H1 (cell line): ENCODE measurements at regions not wholly inside any gene's neighbourhood (a gene's known extent, or its start where the extent isn't known, plus 50 kb on each side); places are given as distances from the start of the nearest gene placed in this dataset.

Experiments used
- CTCF ChIA-PET: fragments of 300-600 bp; sonication (Branson Sonifier 250); formaldehyde crosslinking; loops from one replicate; lab custom pipeline; 2021; ENCODE audit not compliant: partially characterized antibody; lab: Charles Lee
- POLR2A ChIA-PET: fragments of 300-600 bp; sonication (Branson Sonifier 250); formaldehyde crosslinking; loops from one replicate; lab custom pipeline; 2021; ENCODE audit warnings: inconsistent platforms; ENCODE audit not compliant: partially characterized antibody; lab: Charles Lee
- DNase-seq, 2 experiments: peaks; one replicate each; pipeline versions ENCODE4 v3.0.0 to v3.0.0-alpha.2; 2010 to 2022; ENCODE audit warnings: low spot score in 2 of 2, low read depth in 1 of 2, mixed read lengths in 1 of 2
- FAIRE-seq: peaks from 2 replicates; lab custom pipeline; 2011; peaks lifted over from hg19 to GRCh38; lab: Jason Lieb, UNC
- H2AFZ ChIP-seq: 2 replicates; pipeline ENCODE4 v1.8.1; 2012; ENCODE audit warnings: low read length, inconsistent platforms
- H2AK5ac ChIP-seq: 2 replicates; pipeline ENCODE4 v1.6.1; 2013; ENCODE audit warnings: low read depth, low read length
- H2BK120ac ChIP-seq: replicated peaks from 2 replicates; pipeline ENCODE3; 2013; ENCODE audit warnings: low read depth, low read length, inconsistent platforms
- H2BK12ac ChIP-seq: 2 replicates; pipeline ENCODE4 v1.6.1; 2013; ENCODE audit warnings: low read depth, low read length
- H2BK15ac ChIP-seq: 2 replicates; pipeline ENCODE4 v1.6.1; 2013; ENCODE audit warnings: low read length
- H2BK20ac ChIP-seq: 2 replicates; pipeline ENCODE4 v1.6.1; 2013; ENCODE audit warnings: low read length
- H2BK5ac ChIP-seq: 2 replicates; pipeline ENCODE4 v1.6.1; 2013; ENCODE audit warnings: low read depth, low read length
- H3K14ac ChIP-seq: 2 replicates; pipeline ENCODE4 v1.6.1; 2013; ENCODE audit warnings: inconsistent platforms; ENCODE audit not compliant: insufficient read length
- H3K18ac ChIP-seq: 2 replicates; pipeline ENCODE4 v1.6.1; 2013; ENCODE audit warnings: low read length; ENCODE audit errors: extremely low read depth
- H3K23ac ChIP-seq: 2 replicates; pipeline ENCODE4 v1.6.1; 2013; ENCODE audit warnings: inconsistent platforms; ENCODE audit not compliant: insufficient read length
- H3K23me2 ChIP-seq: 2 replicates; pipeline ENCODE4 v1.6.1; 2013; ENCODE audit warnings: low read depth, low read length
- H3K27ac ChIP-seq: 2 replicates; pipeline ENCODE4 v1.6.1; 2011; ENCODE audit warnings: low read depth, low read length, inconsistent platforms
- H3K27me3 ChIP-seq, 4 experiments: replicated peaks in 1 of 4; 1 replicate in 1 of 4; 2 replicates in 3 of 4; pipeline versions ENCODE4 v1.6.1 to v1.8.1; 2011 to 2013; ENCODE audit warnings: low read length in 3 of 4, mild to moderate bottlenecking in 3 of 4, inconsistent platforms in 2 of 4, mixed read lengths in 2 of 4, moderate library complexity in 1 of 4; ENCODE audit not compliant: control insufficient read depth in 3 of 4, insufficient read depth in 3 of 4; ENCODE audit errors: extremely low read depth in 1 of 4
- H3K36me3 ChIP-seq, 4 experiments: 2 replicates each; pipeline versions ENCODE4 v1.6.1 to v1.8.1; 2011 to 2013; ENCODE audit warnings: mild to moderate bottlenecking in 4 of 4, low read length in 3 of 4, moderate library complexity in 2 of 4, control low read depth in 1 of 4, inconsistent platforms in 1 of 4; ENCODE audit not compliant: insufficient read depth in 4 of 4, control insufficient read depth in 2 of 4
- H3K4ac ChIP-seq: replicated peaks from 2 replicates; pipeline ENCODE3; 2013; ENCODE audit warnings: low read length, low read depth, mixed read lengths, inconsistent platforms; ENCODE audit not compliant: insufficient read length
- H3K4me1 ChIP-seq, 4 experiments: replicated peaks in 1 of 4; 1 replicate in 1 of 4; 2 replicates in 3 of 4; pipeline versions ENCODE4 v1.6.1 to v1.8.1; 2011 to 2013; ENCODE audit warnings: low read length in 3 of 4, inconsistent platforms in 2 of 4, mixed read lengths in 1 of 4; ENCODE audit not compliant: insufficient read depth in 4 of 4, control insufficient read depth in 3 of 4
- H3K4me2 ChIP-seq, 2 experiments: 2 replicates each; pipeline versions ENCODE4 v1.6.1 to v1.8.1; 2011 to 2013; ENCODE audit warnings: low read depth in 2 of 2, low read length in 2 of 2, control low read depth in 1 of 2, inconsistent platforms in 1 of 2, mild to moderate bottlenecking in 1 of 2; ENCODE audit not compliant: insufficient read depth in 1 of 2
- H3K4me3 ChIP-seq, 4 experiments: fragments of 200-600, 300-600 bp in 1 of 4; sonication (generic), shearing (Covaris generic), sonication (Bioruptor Twin) in 1 of 4; 2 replicates each; pipeline versions ENCODE4 v1.5.1 to v1.8.1; 2011 to 2016; ENCODE audit warnings: low read length in 4 of 4, low read depth in 3 of 4, control low read depth in 2 of 4, inconsistent platforms in 2 of 4, mild to moderate bottlenecking in 2 of 4, mixed read lengths in 1 of 4, moderate library complexity in 1 of 4; ENCODE audit not compliant: insufficient read depth in 2 of 4; ENCODE audit errors: extremely low read depth in 1 of 4
- H3K56ac ChIP-seq: replicated peaks from 2 replicates; pipeline ENCODE3; 2013; ENCODE audit warnings: low read depth, mild to moderate bottlenecking, mixed read lengths, low read length, inconsistent platforms; ENCODE audit not compliant: insufficient read length
- H3K79me1 ChIP-seq: 2 replicates; pipeline ENCODE4 v1.6.1; 2013; ENCODE audit warnings: low read depth, low read length, control low read depth
- H3K79me2 ChIP-seq, 2 experiments: 2 replicates each; pipeline versions ENCODE4 v1.6.1 to v1.8.1; 2012 to 2013; ENCODE audit warnings: low read length in 2 of 2, mild to moderate bottlenecking in 2 of 2, inconsistent platforms in 1 of 2; ENCODE audit not compliant: insufficient read depth in 2 of 2, control insufficient read depth in 1 of 2
- H3K9ac ChIP-seq, 4 experiments: replicated peaks in 1 of 4; 1 replicate in 1 of 4; 2 replicates in 3 of 4; pipeline versions ENCODE4 v1.6.1 to v1.8.1; 2011 to 2013; ENCODE audit warnings: low read depth in 3 of 4, low read length in 3 of 4, control low read depth in 2 of 4, mild to moderate bottlenecking in 2 of 4, moderate library complexity in 2 of 4, inconsistent platforms in 1 of 4; ENCODE audit errors: extremely low read depth in 1 of 4
- H3K9me3 ChIP-seq, 2 experiments: 2 replicates each; pipeline versions ENCODE4 v1.6.1 to v1.8.1; 2012 to 2013; ENCODE audit warnings: mild to moderate bottlenecking in 2 of 2, moderate library complexity in 2 of 2, control low read depth in 1 of 2, inconsistent platforms in 1 of 2, low read depth in 1 of 2, low read length in 1 of 2, mixed read lengths in 1 of 2; ENCODE audit not compliant: insufficient read depth in 2 of 2
- H4K20me1 ChIP-seq, 2 experiments: replicated peaks in 1 of 2; 2 replicates each; pipeline versions ENCODE3 to v1.8.1; 2011 to 2013; ENCODE audit warnings: inconsistent platforms in 2 of 2, low read length in 2 of 2, mild to moderate bottlenecking in 1 of 2; ENCODE audit not compliant: insufficient read depth in 2 of 2, control insufficient read depth in 1 of 2
- H4K5ac ChIP-seq: 2 replicates; pipeline ENCODE4 v1.6.1; 2013; ENCODE audit warnings: low read length, low read depth, mixed read lengths, inconsistent platforms; ENCODE audit not compliant: insufficient read length
- H4K8ac ChIP-seq: 2 replicates; pipeline ENCODE4 v1.8.0; 2013; ENCODE audit warnings: mild to moderate bottlenecking, moderate library complexity, low read length, inconsistent platforms; ENCODE audit not compliant: insufficient read depth; ENCODE audit errors: extremely low read depth
- H4K91ac ChIP-seq: replicated peaks from 2 replicates; pipeline ENCODE3; 2013; ENCODE audit warnings: low read length, mixed read lengths, inconsistent platforms; ENCODE audit not compliant: insufficient read length
- BCL11A ChIP-seq, 2 experiments: IDR thresholded peaks; one replicate each; pipeline ENCODE4 v1.6.1; 2011; ENCODE audit warnings: low read depth in 2 of 2, low read length in 2 of 2, mild to moderate bottlenecking in 2 of 2
- CTCF ChIP-seq, 3 experiments: IDR thresholded peaks; 1 replicate in 2 of 3; 2 replicates in 1 of 3; pipeline versions ENCODE4 v1.5.1 to v1.6.1; 2011; ENCODE audit warnings: low read length in 3 of 3, mild to moderate bottlenecking in 3 of 3, inconsistent platforms in 2 of 3, low read depth in 1 of 3, moderate library complexity in 1 of 3; ENCODE audit not compliant: insufficient read depth in 1 of 3; ENCODE audit errors: control extremely low read depth in 1 of 3
- EGR1 ChIP-seq: IDR thresholded peaks from 2 replicates; pipeline ENCODE4 v1.6.1; 2011; ENCODE audit warnings: low read depth, low read length, borderline replicate concordance
- JUND ChIP-seq: IDR thresholded peaks from 2 replicates; pipeline ENCODE4 v1.6.1; 2011; ENCODE audit warnings: mild to moderate bottlenecking, improper control_type of control experiment, low read length
- PHF8 ChIP-seq: fragments of 200-600 bp; sonication (generic); conservative IDR thresholded peaks from 2 replicates; pipeline ENCODE4 v1.7.1; 2012; ENCODE audit warnings: low read depth, mild to moderate bottlenecking, inconsistent platforms, low read length, moderate library complexity
- POLR2A ChIP-seq, 2 experiments: IDR thresholded peaks; 1 replicate in 1 of 2; 2 replicates in 1 of 2; pipeline ENCODE4 v1.6.1; 2011; ENCODE audit warnings: low read depth in 2 of 2, low read length in 2 of 2, mild to moderate bottlenecking in 2 of 2; ENCODE audit errors: control extremely low read depth in 1 of 2
- POU5F1 ChIP-seq: IDR thresholded peaks from 2 replicates; pipeline ENCODE4 v1.6.1; 2011; ENCODE audit warnings: low read depth, mild to moderate bottlenecking, low read length, moderate library complexity
- SIX5 ChIP-seq: IDR thresholded peaks from 2 replicates; pipeline ENCODE4 v1.6.1; 2011; ENCODE audit warnings: mild to moderate bottlenecking, low read depth, low read length
- TEAD4 ChIP-seq: IDR thresholded peaks from 2 replicates; pipeline ENCODE4 v1.6.1; 2012; ENCODE audit warnings: low read depth, low read length, inconsistent platforms, mixed read lengths

- no peak for FAIRE-seq
- ChIA-PET CTCF (no interaction called here), POLR2A (no interaction called here)
- H3K4me3 ChIP-seq = no peak overlapping the region
- H3K79me2 ChIP-seq = no peaks in the 10 kb centered on the region
- DNase-seq = peak in 1 of 2 experiments; percentile 24
- H3K56ac ChIP-seq = no peak overlapping the region
- no peaks in the 10 kb centered on the region for H3K9me3 ChIP-seq
- H3K4ac ChIP-seq = no peak overlapping the region
- peaks cover 0 to 10% (median 5%) of the 10 kb centered on the region in 4 experiments; a peak in 3 of 7 replicates for H3K4me1 ChIP-seq
- no peak overlapping the region for H3K9ac ChIP-seq
- no peak overlapping the region for H4K91ac ChIP-seq
- H2BK15ac ChIP-seq = no peak overlapping the region
- no peak overlapping the region for H3K23ac ChIP-seq
- H2BK12ac ChIP-seq = no peak overlapping the region
- H3K14ac ChIP-seq = no peak overlapping the region
- no peak overlapping the region for H3K18ac ChIP-seq
- no peak overlapping the region for H2AFZ ChIP-seq
- H4K8ac ChIP-seq = no peak overlapping the region
- H3K27me3 ChIP-seq = no peaks in the 10 kb centered on the region
- no peak overlapping the region for H2BK120ac ChIP-seq
- no peak overlapping the region for H3K4me2 ChIP-seq
- H2BK5ac ChIP-seq = no peak overlapping the region
- H3K79me1 ChIP-seq = no peaks in the 10 kb centered on the region
- H4K20me1 ChIP-seq = no peaks in the 10 kb centered on the region
- H3K27ac ChIP-seq = no peak overlapping the region
- no peak overlapping the region for H2BK20ac ChIP-seq
- no peak overlapping the region for H4K5ac ChIP-seq
- no peaks in the 10 kb centered on the region for H3K23me2 ChIP-seq
- TF ChIP-seq TEAD4 (no peak), EGR1 (no peak), JUND (no peak), POLR2A (IDR thresholded peaks at IDR 0.05; ENCODE audit: control extremely low read depth in 1 of 2, low read depth in 2 of 2, low read length in 2 of 2) (no peak), BCL11A (IDR thresholded peaks at IDR 0.05; ENCODE audit: low read depth in 2 of 2, low read length in 2 of 2) (no peak), PHF8 (no peak), SIX5 (no peak), CTCF (IDR thresholded peaks at IDR 0.05; ENCODE audit: control extremely low read depth in 1 of 3, insufficient read depth in 1 of 3, low read depth in 1 of 3, low read length in 3 of 3) (no peak), POU5F1 (no peak)
- no peak overlapping the region for H2AK5ac ChIP-seq
- H3K36me3 ChIP-seq = no peaks in the 10 kb centered on the region
These were observed 58.4 kb upstream of the PRDM1 start for GRCh38 chr6:106027758-106028157.
